NCI-H69 (cell line): ENCODE measurements at regions not wholly inside any gene's neighbourhood (a gene's known extent, or its start where the extent isn't known, plus 50 kb on each side); places are given as distances from the start of the nearest gene placed in this dataset.
A peak's percentile ranks its signal among the peaks of the same experiment; 100 is the strongest.

Experiments used
- DNase-seq: peaks from one replicate; lab custom pipeline; 2025; lab: John Stamatoyannopoulos, UW

GRCh38 chr2:76318848-76319360 lies 608.2 kb upstream of the GCFC2 start:
- no peak for DNase-seq

- peak; percentile 60 for DNase-seq
Observed at GRCh38 chr2:76316691-76317090, 606.0 kb upstream of the GCFC2 start.

- DNase-seq: peak; percentile 51
Observed at GRCh38 chr2:76314271-76315020, 603.7 kb upstream of the GCFC2 start.

- no peak for DNase-seq
Observed at GRCh38 chr2:76312236-76312635, 601.5 kb upstream of the GCFC2 start.

- DNase-seq: no peak
Observed at GRCh38 chr2:76311728-76312127, 601.0 kb upstream of the GCFC2 start.

GRCh38 chr2:76310894-76311633 lies 600.3 kb upstream of the GCFC2 start:
- no peak for DNase-seq

- DNase-seq: no peak
Observed at GRCh38 chr2:76307495-76307894, 596.8 kb upstream of the GCFC2 start.

- no peak for DNase-seq
Observed at GRCh38 chr2:76298041-76298440, 587.3 kb upstream of the GCFC2 start.

GRCh38 chr2:76296438-76296837 lies 585.7 kb upstream of the GCFC2 start:
- DNase-seq: no peak

- DNase-seq: no peak
Observed at GRCh38 chr2:76295762-76296161, 585.0 kb upstream of the GCFC2 start.

GRCh38 chr2:76288598-76288997 lies 577.9 kb upstream of the GCFC2 start:
- DNase-seq: no peak

- no peak for DNase-seq
Observed at GRCh38 chr2:76288146-76288545, 577.4 kb upstream of the GCFC2 start.

GRCh38 chr2:76283350-76283749 lies 572.6 kb upstream of the GCFC2 start:
- DNase-seq: no peak

- peak; percentile 3 for DNase-seq
Observed at GRCh38 chr2:76281156-76281841, 570.6 kb upstream of the GCFC2 start.

GRCh38 chr2:76280686-76281085 lies 570.0 kb upstream of the GCFC2 start:
- DNase-seq: no peak

GRCh38 chr2:76279142-76279541 lies 568.4 kb upstream of the GCFC2 start:
- no peak for DNase-seq

GRCh38 chr2:76275788-76276187 lies 565.1 kb upstream of the GCFC2 start:
- DNase-seq: no peak

GRCh38 chr2:76274676-76275075 lies 564.0 kb upstream of the GCFC2 start:
- DNase-seq: no peak

- no peak for DNase-seq
Observed at GRCh38 chr2:76274160-76274559, 563.4 kb upstream of the GCFC2 start.

GRCh38 chr2:76270096-76270710 lies 559.5 kb upstream of the GCFC2 start:
- peak; percentile 9 for DNase-seq

GRCh38 chr2:76268902-76269620 lies 558.3 kb upstream of the GCFC2 start:
- DNase-seq: no peak

- no peak for DNase-seq
Observed at GRCh38 chr2:76268484-76268883, 557.8 kb upstream of the GCFC2 start.
